HG03045 (cell line): ENCODE measurements at regions not wholly inside any gene's neighbourhood (a gene's known extent, or its start where the extent isn't known, plus 50 kb on each side); places are given as distances from the start of the nearest gene placed in this dataset.
"Not testable (repeated sequence)": the region's sequence is repeated elsewhere in the genome, so short reads cannot be mapped to it uniquely, and the experiment has no call there.

ENCODE experiments used
- ATAC-seq: cut with Tn5 transposase; IDR thresholded peaks from one replicate; pipeline ENCODE4 v1.9.1; 2021; ENCODE audit warnings: mild to moderate bottlenecking, moderate library complexity; ENCODE audit not compliant: unreplicated experiment

DNA sequence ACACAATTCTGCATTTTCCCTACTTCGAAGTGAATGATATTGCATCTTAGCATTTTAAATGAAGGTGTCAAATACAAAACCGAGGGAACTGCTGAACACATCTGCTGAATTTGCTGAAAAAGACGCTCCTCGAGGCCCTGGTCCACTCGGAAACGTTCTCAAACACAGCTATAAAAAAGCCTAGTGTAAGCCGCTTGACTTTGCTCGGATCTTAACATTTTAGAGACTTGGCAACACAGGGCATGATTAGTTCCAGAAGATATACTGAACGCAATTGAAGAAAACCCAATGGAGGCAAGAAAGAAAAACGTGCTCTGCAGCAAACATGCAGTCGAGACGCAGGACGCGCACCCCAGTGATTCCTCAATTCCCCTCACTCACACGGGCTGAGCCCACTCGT, 506.4 kb upstream of the AMELY start:
- ATAC-seq: no peak

- no peak for ATAC-seq
Measured at GRCh38 chrY:7416406-7416805, 504.9 kb upstream of the AMELY start.

DNA sequence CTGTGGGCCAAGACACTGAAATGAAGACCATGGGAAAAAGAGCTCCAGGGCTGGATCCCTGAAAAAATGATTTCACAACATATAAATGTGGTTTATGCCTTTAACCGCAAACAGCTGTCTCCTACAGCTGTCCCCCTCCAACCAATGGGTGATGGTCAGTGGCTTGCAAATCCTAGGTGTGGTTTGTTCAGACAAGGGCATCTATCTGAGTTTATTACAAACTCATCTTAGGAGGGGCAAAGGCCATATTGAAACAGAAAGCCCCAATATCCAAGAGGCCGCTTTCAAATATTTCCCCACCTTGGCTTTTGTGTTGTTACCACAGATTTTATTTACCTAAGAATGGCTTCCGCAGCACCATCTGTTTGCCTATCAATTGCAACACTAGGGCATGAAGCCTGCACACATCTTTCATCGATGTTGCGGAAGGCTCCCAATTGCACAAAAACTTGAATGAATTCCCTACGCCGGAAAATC, 503.6 kb upstream of the AMELY start:
- no peak for ATAC-seq

DNA sequence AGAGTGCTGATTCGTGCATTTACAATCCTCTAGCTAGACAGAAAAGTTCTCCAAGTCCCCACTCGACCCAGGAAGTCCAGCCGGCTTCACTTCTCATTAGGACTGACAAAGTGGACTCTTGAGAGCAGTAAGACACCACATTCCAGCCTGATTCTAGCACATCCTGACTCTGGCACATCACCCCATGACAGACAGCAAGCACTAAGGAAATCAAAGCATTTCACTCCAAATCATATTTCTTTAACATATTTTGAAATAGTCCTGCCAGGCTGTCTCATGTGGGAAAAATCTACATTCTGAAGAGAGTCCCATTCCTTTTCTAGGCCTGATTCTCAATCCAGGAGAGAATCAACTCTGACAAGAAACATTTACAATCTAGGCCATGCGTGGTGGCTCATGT, 478.5 kb upstream of the AMELY start:
- no peak for ATAC-seq

- no peak for ATAC-seq
Measured at GRCh38 chrY:7382988-7383387, 471.4 kb upstream of the AMELY start.

DNA sequence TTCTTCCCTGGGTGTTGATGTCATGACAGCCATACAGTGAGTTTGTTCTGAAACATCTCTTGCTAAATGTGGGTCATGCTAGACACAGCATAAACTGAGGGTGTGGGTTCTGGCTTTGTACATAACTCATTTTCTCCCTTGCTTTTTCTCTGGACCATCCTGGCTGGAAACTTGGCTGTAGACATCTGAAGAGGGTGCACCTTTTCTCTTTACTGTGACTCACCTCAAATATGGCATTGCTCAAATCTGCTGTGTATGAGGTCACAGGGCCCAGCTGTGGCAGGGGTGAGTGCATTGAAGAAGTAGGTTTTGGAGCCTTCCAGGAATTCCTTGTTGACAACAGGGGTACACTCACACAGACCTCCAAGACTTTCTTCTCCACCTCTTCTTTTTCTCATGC, 465.5 kb upstream of the AMELY start:
- no peak for ATAC-seq

DNA sequence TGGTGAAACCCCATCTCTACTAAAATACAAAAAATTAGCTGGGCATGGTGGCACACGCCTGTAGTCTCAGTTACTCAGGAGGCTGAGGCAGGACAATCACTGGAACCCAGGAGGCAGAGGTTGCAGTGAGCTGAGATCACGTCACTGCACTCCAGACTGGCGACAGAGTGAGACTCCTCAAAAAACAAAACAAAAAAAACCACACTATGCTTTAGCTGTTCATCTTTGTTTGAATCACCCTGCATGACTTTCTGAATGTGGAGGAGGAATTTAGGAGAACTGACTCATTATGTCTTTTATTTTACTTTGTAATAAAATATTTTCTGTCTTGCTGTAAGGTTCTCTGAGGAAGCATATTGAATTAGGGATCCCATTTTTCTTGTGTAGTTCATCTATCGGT, 462.9 kb upstream of the AMELY start:
- ATAC-seq: not testable (repeated sequence)

- ATAC-seq: not testable (repeated sequence)
Measured at GRCh38 chrY:7371953-7372352, 460.4 kb upstream of the AMELY start.

GRCh38 chrY:7371026-7371425, 459.5 kb upstream of the AMELY start:
- ATAC-seq: not testable (repeated sequence)

DNA sequence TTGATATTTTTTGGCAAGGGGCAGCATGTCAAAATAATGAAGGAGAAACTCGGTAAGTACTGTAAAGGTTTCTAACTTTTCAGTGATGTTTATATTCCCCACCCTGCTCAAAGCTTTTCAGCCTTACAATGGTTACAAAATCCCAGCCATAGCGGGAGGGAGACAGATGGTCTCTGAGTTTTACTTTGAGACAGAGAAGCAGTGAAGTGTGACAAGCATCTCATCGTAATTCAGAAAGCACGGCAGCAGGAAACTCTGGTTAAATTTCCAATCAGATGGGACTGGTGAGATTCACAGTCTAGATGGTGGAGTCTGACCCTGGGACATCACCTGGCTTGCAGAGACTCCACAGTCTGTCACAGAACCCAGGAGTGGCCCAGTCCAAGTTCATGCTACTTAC, 448.0 kb upstream of the AMELY start:
- ATAC-seq: no peak

DNA sequence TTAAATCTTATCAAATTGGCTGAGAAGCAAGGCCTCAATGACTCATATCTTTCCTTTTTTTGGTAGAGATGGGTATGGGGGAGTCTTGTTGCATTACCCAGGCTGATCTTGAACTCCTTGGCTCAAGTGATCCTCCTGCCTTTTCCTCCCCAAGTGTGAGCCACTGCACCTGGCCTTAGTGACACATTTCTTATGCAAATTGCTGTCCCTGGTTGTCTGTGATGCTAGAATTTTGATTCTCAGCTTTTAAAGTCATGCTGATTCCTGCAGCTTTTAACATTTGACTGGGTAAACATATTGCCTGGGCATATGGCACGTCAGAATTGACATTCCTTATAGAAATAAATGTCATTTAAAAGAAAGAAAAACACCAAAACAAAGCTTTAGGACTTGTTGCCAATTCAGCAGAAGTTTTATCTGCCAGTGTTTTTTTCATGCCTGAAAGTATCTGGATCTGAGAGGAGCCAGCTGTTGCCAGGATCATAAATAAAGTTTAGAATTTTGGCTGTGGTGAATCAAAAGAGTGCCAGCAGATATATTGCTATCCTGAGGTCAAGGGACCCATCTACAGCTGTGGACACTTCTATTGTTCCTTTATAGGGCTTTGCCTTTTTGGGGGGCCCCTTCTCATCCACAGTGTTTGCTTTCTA, 446.7 kb upstream of the AMELY start:
- ATAC-seq: no peak

GRCh38 chrY:7355891-7356290, 444.3 kb upstream of the AMELY start:
- not testable (repeated sequence) for ATAC-seq

DNA sequence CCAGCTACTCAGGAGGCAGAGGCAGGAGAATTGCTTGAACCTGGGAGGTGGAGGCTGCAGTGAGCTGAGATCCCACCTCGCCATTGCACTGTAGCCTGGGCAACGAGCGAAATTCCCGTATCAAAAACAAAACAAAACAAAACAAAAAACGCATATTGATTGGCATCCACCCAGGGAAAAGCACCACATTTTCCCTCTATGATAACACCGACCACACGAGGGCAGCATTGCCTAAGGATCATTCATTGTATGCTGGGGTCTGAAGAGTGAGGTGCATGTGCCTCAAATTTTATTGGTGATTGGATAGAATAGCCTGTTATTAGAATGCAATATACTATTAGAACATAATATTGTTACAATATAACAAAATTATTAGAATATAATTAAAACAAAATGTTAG, 433.1 kb upstream of the AMELY start:
- ATAC-seq: no peak

DNA sequence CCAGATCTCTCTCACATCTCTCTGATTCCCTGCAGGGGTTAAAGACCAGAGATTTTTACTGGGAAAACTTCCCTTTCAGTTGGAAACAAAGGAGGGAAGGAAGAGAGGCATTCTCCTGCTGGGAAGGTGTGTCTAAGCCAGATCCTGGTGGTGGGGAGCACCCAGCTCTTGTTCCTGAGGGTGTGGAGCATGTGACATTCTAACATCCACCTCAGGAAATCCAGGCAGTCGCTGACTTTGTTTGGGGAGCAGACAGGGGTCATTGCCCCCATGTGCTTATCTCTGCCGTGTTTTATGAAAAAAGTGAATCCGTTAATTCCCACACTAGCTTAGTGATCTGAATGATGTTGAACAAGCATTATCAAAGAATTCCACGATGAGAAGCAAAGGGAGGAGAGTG, 431.7 kb upstream of the AMELY start:
- no peak for ATAC-seq

DNA sequence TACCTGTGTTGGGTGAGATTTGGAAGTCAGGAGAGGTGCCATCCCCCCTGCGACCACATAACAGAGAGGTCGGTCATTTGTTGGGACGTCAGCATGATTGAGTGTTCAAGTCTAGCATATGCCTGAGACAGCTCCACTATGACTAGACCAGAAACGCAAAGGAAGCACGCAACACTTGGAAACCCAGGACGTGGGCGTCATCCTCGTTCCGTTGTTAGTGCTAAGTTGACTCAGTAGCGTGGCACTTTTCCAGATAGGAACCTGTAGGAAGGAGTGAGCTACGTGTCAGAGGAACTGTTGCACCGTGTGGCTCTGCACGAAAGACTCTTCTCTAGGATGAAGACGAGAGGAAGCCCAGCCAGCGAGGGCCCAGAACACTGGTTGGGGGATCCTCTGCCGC, 431.2 kb upstream of the AMELY start:
- ATAC-seq: not testable (repeated sequence)

- ATAC-seq: no peak
Measured at GRCh38 chrY:7339391-7340087, 428.0 kb upstream of the AMELY start.

GRCh38 chrY:7336023-7336873, 424.7 kb upstream of the AMELY start:
- no peak for ATAC-seq

- no peak for ATAC-seq
Measured at GRCh38 chrY:7334449-7334848, 422.9 kb upstream of the AMELY start.

DNA sequence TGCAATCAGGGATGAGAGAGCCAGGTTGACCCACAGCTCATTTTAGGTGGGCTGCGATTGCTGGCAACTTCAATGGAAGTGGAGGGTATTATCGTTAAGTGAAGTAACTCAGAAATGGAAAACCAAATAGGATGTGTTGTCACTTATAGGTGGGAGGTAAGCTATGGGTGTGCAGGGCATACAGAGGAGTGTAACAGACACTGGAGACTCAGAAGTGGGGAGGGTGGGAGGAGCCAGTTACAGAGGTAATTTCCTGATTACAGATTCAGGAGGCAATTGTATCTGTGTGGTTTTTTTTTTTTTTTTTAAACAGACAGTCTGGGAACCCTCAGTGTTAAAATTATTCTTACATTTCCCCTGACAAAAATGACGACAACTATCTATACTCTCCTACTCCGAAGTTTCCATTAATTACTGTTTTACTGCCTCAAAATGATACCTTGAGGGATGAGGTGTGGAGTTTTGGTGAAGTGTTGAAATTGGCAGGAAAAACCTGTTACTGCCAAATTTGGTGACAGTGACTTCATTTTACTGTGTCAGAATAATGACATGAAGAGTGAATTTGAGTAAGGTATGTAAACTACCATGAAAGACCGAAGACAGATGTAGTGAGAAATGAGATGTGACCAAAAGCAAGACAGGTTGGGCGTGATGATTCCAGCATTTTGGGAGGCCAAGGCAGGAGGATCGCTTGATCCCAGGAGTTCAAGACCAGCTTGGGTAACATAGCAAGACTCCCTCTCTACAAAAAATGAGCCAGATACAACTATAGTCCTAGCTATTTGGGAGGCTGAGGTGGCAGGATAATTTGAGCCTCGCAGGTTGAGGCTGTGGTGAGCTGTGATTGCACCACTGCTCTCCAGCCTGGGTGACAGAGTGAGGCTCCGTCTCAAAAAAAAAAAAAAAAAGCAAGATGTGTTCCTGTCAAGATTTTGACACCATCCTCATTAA, 415.0 kb upstream of the AMELY start:
- ATAC-seq: no peak

GRCh38 chrY:7325531-7325930, 414.0 kb upstream of the AMELY start:
- no peak for ATAC-seq

GRCh38 chrY:7320751-7321150, 409.2 kb upstream of the AMELY start:
- no peak for ATAC-seq
